HG03565 (cell line): ENCODE measurements at regions not wholly inside any gene's neighbourhood (a gene's known extent, or its start where the extent isn't known, plus 50 kb on each side); places are given as distances from the start of the nearest gene placed in this dataset.
"Not testable (repeated sequence)": the region's sequence is repeated elsewhere in the genome, so short reads cannot be mapped to it uniquely, and the experiment has no call there.

Experiments
- ATAC-seq: cut with Tn5 transposase; IDR thresholded peaks from one replicate; pipeline ENCODE4 v1.9.1; 2021; ENCODE audit warnings: mild to moderate bottlenecking, moderate library complexity; ENCODE audit not compliant: unreplicated experiment

DNA sequence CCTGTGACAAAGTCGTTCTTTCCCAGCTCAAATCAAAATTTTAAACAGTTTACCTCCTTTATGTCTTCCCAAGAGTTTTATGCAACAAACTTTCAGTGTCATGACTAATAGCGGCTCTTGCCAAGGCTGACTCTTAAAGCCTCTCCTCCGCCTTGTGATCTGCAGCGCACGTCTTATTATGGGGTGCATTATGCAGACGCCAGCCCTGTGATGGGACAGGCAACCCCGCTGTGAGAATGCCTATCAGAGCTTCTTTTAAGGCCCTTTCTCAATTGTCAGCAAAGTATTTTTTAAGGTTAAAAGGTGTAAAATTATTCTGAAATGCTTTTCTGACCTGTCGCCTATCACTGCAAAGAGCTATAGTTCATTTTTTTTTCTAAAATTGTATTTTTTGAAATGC, 152.8 kb downstream of the SOX1 start:
- no peak for ATAC-seq

GRCh38 chr13:112220296-112220875, 153.4 kb downstream of the SOX1 start:
- ATAC-seq = no peak

GRCh38 chr13:112220925-112221324, 154.0 kb downstream of the SOX1 start:
- no peak for ATAC-seq

- no peak for ATAC-seq
These were observed 153.2 kb upstream of the SPACA7 start for GRCh38 chr13:112222971-112223370.

GRCh38 chr13:112223929-112224328, 152.2 kb upstream of the SPACA7 start:
- ATAC-seq = not testable (repeated sequence)

DNA sequence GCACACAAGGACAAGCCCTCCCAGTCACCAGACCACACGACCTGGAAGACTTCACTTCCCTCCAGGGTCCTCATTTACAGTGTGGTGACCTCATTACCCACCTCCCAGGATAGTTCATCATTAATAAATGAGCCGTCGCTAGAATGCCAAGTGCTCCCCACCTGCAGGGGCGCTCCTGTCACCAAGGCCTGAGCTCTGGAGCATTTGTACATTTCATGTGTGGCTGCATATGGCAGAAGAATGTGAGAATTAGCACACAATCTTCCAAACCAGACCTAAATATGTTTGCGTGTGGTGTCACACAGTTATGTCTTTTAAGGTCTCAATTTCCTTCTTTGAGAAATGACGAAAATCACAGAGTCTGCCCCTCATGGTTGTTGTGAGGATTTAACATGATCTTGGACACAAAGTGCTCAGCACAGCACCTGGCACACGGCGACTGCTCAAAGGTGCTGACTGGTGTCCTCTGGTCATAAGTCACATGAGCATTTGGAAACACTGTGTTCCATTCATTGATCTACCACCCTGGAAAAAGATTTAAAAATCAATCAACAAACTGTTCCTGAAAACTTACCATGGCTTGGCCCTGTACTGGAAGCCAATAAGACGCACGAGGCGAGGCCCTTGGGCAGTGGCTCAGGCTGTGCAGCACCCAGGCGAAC, 150.6 kb upstream of the SPACA7 start:
- no peak for ATAC-seq

DNA sequence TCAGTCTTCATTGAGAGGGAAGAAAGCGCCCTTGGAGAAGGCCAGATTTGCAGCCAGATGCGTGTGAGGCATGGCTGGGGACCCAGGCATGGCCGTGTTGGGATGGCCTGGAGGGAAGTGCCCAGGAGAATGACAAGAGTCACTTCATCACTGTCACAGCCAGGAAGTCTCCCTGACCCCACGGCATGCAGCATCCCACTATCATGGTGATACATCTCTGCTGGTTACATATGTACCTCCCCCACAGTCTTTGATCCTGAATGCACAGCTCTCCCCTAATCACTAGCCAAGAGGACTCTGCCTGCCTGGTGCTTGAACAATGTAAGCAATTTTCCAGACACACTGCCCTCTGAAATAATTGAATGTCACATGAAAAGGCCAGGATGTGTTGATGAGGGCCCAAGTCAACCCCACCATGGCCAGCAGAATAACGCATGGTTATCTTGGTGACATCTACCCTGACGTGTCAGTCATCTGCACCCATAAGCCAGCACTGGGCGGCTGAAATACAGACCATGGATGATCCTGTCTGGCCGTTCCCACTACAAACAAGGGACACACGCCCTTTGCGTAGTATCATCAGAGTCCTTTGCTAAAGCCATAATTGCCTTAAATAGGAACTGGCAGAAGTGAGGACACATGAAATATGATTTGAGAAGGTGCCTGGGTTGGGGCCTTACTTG, 149.7 kb upstream of the SPACA7 start:
- no peak for ATAC-seq

DNA sequence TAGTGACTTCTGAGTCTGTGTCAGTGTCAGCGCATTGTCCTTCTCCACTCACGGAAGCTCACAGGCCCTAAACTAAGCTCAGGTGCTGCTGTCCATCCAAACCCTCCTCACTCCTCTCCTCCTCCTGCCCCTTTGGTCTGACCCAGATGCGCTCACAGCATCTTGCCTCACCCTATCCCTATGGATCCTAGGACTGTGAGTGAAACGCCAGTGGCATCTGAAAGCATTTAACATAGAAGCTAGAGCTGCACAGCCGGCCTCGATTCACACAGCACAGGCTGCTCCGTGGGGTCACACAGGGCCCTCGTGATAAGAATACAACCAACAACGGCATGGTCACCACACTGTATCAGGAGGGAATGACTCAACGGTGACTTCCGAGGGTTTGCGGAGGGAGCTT, 149.1 kb upstream of the SPACA7 start:
- ATAC-seq = no peak

DNA sequence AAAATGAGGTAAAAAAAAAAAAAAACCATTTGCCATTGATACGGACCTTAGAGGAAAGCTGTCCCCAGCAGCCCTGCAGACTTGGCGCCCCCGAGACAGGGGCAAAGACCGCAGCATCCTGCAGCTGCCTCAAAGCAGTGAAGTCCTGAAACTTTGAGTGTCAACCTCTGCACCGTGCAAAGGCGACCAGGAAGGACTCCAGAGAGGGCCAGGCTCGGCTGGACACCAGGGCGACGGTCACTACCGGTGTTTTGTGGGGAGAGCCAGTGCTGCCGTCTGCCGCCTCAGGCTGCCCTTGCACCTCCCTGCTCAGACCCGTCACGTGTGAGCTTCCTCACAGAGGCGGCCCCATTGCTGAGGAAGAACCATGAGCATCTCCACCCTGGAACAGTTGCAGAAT, 146.7 kb upstream of the SPACA7 start:
- no peak for ATAC-seq

- ATAC-seq = no peak
These were observed 145.9 kb upstream of the SPACA7 start for GRCh38 chr13:112229992-112230872.

- no peak for ATAC-seq
These were observed 144.6 kb upstream of the SPACA7 start for GRCh38 chr13:112231451-112232083.

- no peak for ATAC-seq
These were observed 142.9 kb upstream of the SPACA7 start for GRCh38 chr13:112233256-112233655.

GRCh38 chr13:112233716-112234115, 142.4 kb upstream of the SPACA7 start:
- no peak for ATAC-seq

DNA sequence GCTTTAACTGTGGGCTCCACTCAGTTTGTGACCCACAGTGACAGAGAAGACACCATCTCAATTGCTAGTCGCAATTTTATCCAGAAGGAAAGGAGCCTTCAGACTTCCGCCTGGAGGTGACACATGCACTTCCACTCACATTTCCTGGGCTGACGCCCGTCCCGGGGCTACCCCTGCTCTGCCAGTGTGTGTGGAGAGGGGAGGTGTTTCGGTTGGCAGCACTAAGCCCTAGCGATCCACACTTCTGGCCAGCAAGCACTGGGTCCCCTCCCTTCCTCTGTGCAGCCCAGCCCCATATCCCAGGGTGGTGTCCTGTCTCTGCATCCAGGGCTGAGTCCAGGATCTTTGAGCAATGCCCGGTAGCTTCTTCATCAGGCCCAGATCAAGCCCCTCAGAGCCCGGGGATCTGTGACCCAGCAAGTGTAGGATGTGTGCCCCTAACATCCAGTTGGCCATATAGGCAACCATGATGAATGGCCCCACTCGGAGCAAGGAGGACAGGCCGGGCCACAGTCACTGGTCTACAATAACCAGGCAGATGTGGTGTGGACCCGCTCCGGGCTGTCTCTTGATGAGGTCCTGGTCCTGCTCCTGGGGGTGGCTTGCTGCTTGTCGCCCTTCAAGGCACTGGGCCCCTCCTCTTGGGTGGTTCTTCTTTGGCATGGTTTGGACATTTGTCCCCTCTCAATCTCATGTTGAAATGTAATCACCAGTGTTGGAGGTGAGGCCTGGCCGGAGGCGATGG, 141.9 kb upstream of the SPACA7 start:
- ATAC-seq = no peak

- ATAC-seq = no peak
These were observed 140.1 kb upstream of the SPACA7 start for GRCh38 chr13:112236016-112236415.

DNA sequence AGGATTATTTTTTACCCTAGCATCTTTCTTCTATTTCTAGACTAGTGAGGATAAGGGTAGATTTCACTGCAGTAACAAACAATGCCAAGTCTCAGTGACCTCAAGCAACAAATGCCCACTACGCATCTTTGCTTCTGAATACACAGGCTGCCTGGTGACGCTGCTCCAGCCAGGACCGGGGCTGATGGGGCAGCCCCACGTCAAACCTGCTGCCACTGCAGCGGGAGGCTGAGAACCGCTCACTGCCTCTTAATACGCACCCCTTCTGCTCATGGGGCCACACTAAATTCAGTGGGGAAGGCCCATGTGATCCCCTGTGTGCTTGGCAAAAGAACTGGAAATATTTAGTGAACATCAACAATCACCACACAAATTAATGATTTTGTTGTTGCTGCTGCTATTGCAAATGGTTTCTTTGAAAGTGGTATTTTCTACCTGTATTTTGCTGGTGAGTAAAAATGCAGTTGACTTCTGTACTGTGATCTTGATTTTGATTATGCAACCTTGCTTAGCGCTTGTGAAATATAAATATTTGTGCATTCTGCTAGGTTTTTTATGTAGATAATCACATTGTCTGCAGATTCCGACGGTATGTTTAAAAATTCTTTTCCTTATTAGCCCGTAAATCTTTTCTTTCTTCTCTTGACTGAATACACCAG, 139.5 kb upstream of the SPACA7 start:
- no peak for ATAC-seq

- ATAC-seq = no peak
These were observed 137.6 kb upstream of the SPACA7 start for GRCh38 chr13:112238436-112238995.

- no peak for ATAC-seq
These were observed 136.1 kb upstream of the SPACA7 start for GRCh38 chr13:112240076-112240475.

DNA sequence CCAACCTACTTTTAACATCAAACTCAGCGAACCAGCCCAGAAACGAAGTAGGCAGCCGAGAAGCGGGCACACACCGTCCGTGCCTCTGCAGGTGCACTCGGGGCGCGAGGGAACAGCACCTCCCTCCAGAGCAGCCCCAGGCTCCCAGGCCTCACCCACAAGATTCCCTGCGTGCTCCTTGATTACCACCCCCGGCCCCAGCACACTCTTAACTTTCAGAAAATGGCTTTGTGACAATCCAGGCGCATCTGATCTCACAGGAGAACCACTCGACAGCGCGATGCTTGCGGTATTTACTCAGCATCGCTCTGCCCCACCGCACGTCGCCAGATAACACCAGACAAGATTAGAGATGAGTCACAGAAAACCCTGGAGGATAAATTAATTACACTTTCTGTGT, 134.9 kb upstream of the SPACA7 start:
- ATAC-seq = no peak
